MM.1S (cell line): ENCODE measurements at regions not wholly inside any gene's neighbourhood (a gene's known extent, or its start where the extent isn't known, plus 50 kb on each side); places are given as distances from the start of the nearest gene placed in this dataset.

Source experiments
- DNase-seq: peaks from one replicate; pipeline ENCODE4 v3.0.0-alpha.2; 2015
- H2AFZ ChIP-seq: fragments of 300-600 bp; sonication (generic); 2 replicates; pipeline ENCODE4 v1.6.0; 2016; ENCODE audit warnings: antibody characterized with exemption, low read length
- H3F3A ChIP-seq: fragments of 300-600 bp; sonication (generic); 2 replicates; pipeline ENCODE4 v1.6.1; 2016; ENCODE audit warnings: mild to moderate bottlenecking, antibody characterized with exemption, low read length, moderate library complexity, mixed read lengths; ENCODE audit not compliant: insufficient read depth
- H3K27ac ChIP-seq: fragments of 300-600 bp; sonication (generic); 2 replicates; pipeline ENCODE4 v1.5.1; 2016; ENCODE audit warnings: mild to moderate bottlenecking, low read length
- H3K27me3 ChIP-seq: fragments of 300-600 bp; sonication (generic); replicated peaks from 2 replicates; pipeline ENCODE4 v1.6.0; 2016; ENCODE audit warnings: low read length; ENCODE audit not compliant: insufficient read depth
- H3K36me3 ChIP-seq: fragments of 300-600 bp; sonication (generic); replicated peaks from 2 replicates; pipeline ENCODE4 v1.6.1; 2016; ENCODE audit warnings: mild to moderate bottlenecking, low read length, mixed read lengths; ENCODE audit not compliant: insufficient read depth
- H3K4me1 ChIP-seq: fragments of 300-600 bp; sonication (generic); 2 replicates; pipeline ENCODE4 v1.6.1; 2016; ENCODE audit warnings: low read length, mixed read lengths
- H3K4me2 ChIP-seq: fragments of 300-600 bp; sonication (generic); 2 replicates; pipeline ENCODE4 v1.6.0; 2016; ENCODE audit warnings: low read depth, low read length
- H3K4me3 ChIP-seq: fragments of 300-600 bp; sonication (generic); 2 replicates; pipeline ENCODE4 v1.5.1; 2016; ENCODE audit warnings: low read length, mixed read lengths
- H3K79me2 ChIP-seq: fragments of 300-600 bp; sonication (generic); 2 replicates; pipeline ENCODE4 v1.6.1; 2016; ENCODE audit warnings: mixed run types, low read length, mixed read lengths
- H3K9ac ChIP-seq: fragments of 300-600 bp; sonication (generic); 2 replicates; pipeline ENCODE4 v1.6.1; 2016; ENCODE audit warnings: low read length, mixed read lengths
- H3K9me2 ChIP-seq: fragments of 300-600 bp; sonication (generic); replicated peaks from 2 replicates; pipeline ENCODE4 v1.6.1; 2016; ENCODE audit warnings: mild to moderate bottlenecking, low read length, mixed read lengths; ENCODE audit not compliant: insufficient read depth
- H3K9me3 ChIP-seq: fragments of 300-600 bp; sonication (generic); replicated peaks from 2 replicates; pipeline ENCODE4 v1.6.1; 2016; ENCODE audit warnings: mild to moderate bottlenecking, low read length, mixed read lengths; ENCODE audit not compliant: insufficient read depth
- H4K20me1 ChIP-seq: fragments of 300-600 bp; sonication (generic); 2 replicates; pipeline ENCODE4 v1.6.1; 2016; ENCODE audit warnings: mild to moderate bottlenecking, low read length, moderate library complexity, mixed read lengths; ENCODE audit not compliant: insufficient read depth
- CTCF ChIP-seq: fragments of 300-600 bp; sonication (generic); IDR thresholded peaks from 2 replicates; pipeline ENCODE4 v1.5.1; 2016; ENCODE audit warnings: antibody characterized with exemption, low read length, mixed read lengths
- EZH2 ChIP-seq: fragments of 300-600 bp; sonication (generic); optimal IDR thresholded peaks from 2 replicates; pipeline ENCODE3; 2017; ENCODE audit warnings: low read depth, mild to moderate bottlenecking, antibody characterized with exemption, low read length, mixed read lengths
- EZH2phosphoT487 ChIP-seq: fragments of 300-600 bp; sonication (generic); IDR thresholded peaks from 2 replicates; pipeline ENCODE4 v1.6.1; 2018; ENCODE audit warnings: antibody characterized with exemption, low read length

GRCh38 chr6:104591573-104592334, 268.0 kb downstream of the HACE1 start:
- no peaks in the 10 kb centered on the region for H4K20me1 ChIP-seq
- no peaks in the 10 kb centered on the region for H3K4me1 ChIP-seq

GRCh38 chr6:104589940-104590339, 269.8 kb downstream of the HACE1 start:
- Histone ChIP-seq H3K9me3 (no peaks in the 10 kb centered on the region), H3K79me2 (no peaks in the 10 kb centered on the region), H3K27me3 (no peaks in the 10 kb centered on the region), H2AFZ (no peak overlapping the region), H3K4me1 (no peaks in the 10 kb centered on the region), H3K4me2 (no peak overlapping the region), H3K27ac (no peak overlapping the region), H3K4me3 (no peak overlapping the region), H3K9me2 (no peaks in the 10 kb centered on the region), H3K36me3 (no peaks in the 10 kb centered on the region), H4K20me1 (no peaks in the 10 kb centered on the region), H3K9ac (no peak overlapping the region), H3F3A (no peaks in the 10 kb centered on the region)
- DNase-seq = no peak
- TF ChIP-seq EZH2 = no peak
- no peak for TF ChIP-seq CTCF
- no peak for TF ChIP-seq EZH2phosphoT487

More at GRCh38 chr6:104591573-104592334, 268.0 kb downstream of the HACE1 start:
- no peak for TF ChIP-seq EZH2
- TF ChIP-seq CTCF = no peak
- TF ChIP-seq EZH2phosphoT487 = no peak
- H3F3A ChIP-seq = no peaks in the 10 kb centered on the region
- no peak overlapping the region for H3K4me2 ChIP-seq
- no peak overlapping the region for H3K4me3 ChIP-seq
- no peak overlapping the region for H3K9ac ChIP-seq
- H3K9me2 ChIP-seq = no peaks in the 10 kb centered on the region
- no peak overlapping the region for H2AFZ ChIP-seq
- no peaks in the 10 kb centered on the region for H3K36me3 ChIP-seq
- H3K27ac ChIP-seq = no peak overlapping the region
- no peak for DNase-seq
- H3K79me2 ChIP-seq = no peaks in the 10 kb centered on the region
- no peaks in the 10 kb centered on the region for H3K9me3 ChIP-seq
- no peaks in the 10 kb centered on the region for H3K27me3 ChIP-seq

- Histone ChIP-seq H3K9me2 (no peaks in the 10 kb centered on the region), H3K27ac (no peak overlapping the region), H3K79me2 (no peaks in the 10 kb centered on the region), H3K36me3 (no peaks in the 10 kb centered on the region), H4K20me1 (no peaks in the 10 kb centered on the region), H3K4me2 (no peak overlapping the region), H3K4me1 (no peaks in the 10 kb centered on the region), H2AFZ (no peak overlapping the region), H3K9ac (no peak overlapping the region), H3K9me3 (no peaks in the 10 kb centered on the region), H3K27me3 (no peaks in the 10 kb centered on the region), H3K4me3 (no peak overlapping the region), H3F3A (no peaks in the 10 kb centered on the region)
- TF ChIP-seq CTCF = no peak
- TF ChIP-seq EZH2 = no peak
- no peak for TF ChIP-seq EZH2phosphoT487
- no peak for DNase-seq
These were observed 274.1 kb downstream of the HACE1 start for GRCh38 chr6:104585646-104586045.
